HG03469 (cell line): ENCODE measurements at regions not wholly inside any gene's neighbourhood (a gene's known extent, or its start where the extent isn't known, plus 50 kb on each side); places are given as distances from the start of the nearest gene placed in this dataset.
A peak's percentile ranks its signal among the peaks of the same experiment; 100 is the strongest.
"Not testable (repeated sequence)": the region's sequence is repeated elsewhere in the genome, so short reads cannot be mapped to it uniquely, and the experiment has no call there.

Experiments used
- ATAC-seq: cut with Tn5 transposase; IDR thresholded peaks from one replicate; pipeline ENCODE4 v1.9.1; 2021; ENCODE audit warnings: mild to moderate bottlenecking, moderate library complexity, moderate number of reproducible peaks; ENCODE audit not compliant: unreplicated experiment

DNA sequence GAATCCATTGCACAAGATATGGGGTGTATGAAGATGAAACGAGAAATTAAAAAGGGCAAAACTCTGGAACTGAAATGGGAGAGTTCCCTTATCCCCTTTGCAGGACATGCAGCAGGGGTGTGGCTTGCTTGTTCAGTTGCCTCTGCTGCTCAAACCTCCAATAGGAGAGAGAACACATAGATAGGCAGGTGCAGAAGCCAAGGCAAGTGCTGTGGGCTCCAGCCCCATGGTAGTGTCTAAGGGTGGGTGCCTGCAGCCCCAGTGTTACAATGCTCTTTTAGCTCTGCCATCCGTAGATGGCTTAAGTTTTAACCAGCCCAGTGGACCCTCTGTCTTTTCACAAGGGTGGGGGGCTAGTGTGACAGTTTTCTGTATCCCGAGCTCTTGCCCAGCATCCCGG lies 69.7 kb downstream of the CMAS start:
- ATAC-seq: no peak

DNA sequence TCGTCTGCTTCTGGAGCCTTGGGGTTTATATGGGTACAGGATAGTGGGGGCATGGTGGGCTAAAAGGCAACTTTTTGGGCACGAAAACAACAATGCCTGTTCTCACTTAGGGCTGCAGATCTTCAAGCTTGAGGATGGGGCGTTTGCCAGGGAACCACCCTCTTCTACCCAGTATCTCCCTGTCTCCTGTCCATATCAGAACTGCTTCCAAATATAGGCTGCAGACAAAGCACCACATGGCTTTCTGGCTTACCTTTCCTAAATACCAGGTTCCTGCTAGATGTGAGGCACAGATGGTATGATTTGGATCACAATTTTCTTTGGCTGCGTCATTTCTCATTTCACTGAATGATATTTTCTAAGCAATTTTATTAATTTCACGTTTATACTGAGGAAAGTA lies 70.4 kb downstream of the CMAS start:
- no peak for ATAC-seq

DNA sequence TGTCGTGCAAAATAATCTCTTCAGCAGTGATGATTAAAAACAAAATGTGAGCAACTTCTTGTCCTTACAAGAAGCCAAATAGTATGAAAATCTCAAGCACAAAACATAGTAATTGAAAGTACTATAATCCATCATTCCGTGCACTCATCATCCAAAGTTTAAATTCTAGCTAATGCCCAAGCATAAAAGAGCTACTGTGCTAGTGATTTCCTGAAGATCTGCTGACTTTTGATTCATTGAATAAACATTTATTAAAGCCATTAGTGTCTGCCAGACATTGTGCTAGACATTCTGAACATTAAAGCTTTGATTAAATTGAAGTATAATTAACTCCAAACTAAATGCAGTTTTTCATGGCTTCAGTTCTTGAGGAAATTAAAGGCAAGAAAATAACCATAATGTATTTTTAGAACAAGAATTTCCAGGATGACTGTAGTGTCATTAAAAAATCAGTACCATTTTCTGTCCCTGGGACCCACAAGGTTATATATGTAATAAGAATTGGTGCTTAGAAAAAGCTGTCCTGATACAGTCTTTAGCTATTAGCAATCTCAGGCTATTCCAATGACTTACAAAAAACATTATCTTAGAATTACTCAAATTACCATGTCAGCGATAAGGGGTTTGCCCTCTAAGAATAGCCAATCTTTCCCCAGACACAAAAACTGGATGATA lies 71.7 kb downstream of the CMAS start:
- no peak for ATAC-seq

DNA sequence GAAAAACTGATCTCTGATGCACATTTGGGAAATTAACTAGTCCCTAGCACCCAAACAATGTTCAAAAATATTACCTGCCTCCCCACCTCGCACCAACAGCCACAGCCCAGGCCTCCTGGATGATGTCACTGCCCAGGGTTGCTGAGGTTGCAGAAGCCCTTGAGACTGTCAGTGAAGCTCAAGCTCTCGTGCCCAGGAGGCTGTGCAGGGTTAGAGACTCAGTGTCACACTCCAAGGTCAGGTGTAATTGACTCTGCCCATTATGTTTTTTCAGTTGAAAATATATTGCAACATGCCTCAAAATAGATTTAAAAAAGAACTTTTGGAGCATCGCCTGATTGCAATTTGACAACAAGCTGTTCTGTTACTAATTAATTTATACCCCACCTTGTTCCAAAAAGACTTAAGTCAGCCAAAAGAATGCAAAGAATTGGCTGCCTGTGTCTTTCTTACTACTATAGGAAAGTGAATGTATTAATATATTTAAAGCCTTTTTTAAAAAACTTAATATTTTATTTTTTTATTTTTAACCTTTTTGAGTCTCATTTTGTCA lies 72.3 kb downstream of the CMAS start:
- ATAC-seq: no peak

DNA sequence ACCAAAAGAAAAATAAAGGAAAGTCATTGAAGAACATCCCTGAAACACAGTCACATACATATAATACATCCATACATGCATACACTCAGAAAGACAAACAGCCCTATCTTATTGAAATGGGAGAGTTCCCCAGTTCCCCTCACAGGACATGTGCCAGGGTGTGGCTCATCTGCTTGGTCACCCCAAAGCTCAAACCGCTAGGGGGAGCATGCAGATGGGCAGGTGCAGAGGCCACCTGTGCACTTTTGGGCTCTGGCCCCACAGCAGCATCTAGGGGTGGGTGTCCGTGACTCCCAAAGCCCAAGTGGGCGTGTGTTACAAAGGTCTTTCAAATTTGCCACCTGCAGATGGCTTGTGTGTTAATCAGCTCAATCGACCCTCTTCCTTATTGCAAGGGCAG lies 75.2 kb downstream of the CMAS start:
- peak; percentile 52 for ATAC-seq

GRCh38 chr12:22122359-22122758 lies 76.3 kb downstream of the CMAS start:
- ATAC-seq: no peak

- no peak for ATAC-seq
Observed at GRCh38 chr12:22124987-22125386, 79.0 kb downstream of the CMAS start.

DNA sequence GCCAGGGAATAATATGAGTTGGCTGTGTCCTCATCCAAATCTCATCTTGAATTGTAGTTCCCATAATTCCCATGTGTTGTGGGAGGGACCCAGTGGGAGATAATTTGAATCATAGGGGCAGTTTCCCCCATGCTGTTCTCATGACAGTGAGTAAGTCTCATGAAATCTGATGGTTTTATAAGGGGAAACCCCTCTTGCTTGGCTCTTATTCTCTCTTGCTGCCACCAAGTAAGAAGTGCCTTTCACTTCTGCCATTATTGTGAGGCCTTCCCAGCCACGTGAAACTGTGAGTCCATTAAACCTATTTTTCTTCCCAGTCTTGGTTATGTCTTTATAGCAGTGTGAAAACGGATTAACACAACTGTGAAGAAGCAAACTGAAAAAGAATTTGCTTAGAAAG lies 80.1 kb downstream of the CMAS start:
- not testable (repeated sequence) for ATAC-seq

- ATAC-seq: no peak
Observed at GRCh38 chr12:22126758-22127157, 80.7 kb downstream of the CMAS start.

DNA sequence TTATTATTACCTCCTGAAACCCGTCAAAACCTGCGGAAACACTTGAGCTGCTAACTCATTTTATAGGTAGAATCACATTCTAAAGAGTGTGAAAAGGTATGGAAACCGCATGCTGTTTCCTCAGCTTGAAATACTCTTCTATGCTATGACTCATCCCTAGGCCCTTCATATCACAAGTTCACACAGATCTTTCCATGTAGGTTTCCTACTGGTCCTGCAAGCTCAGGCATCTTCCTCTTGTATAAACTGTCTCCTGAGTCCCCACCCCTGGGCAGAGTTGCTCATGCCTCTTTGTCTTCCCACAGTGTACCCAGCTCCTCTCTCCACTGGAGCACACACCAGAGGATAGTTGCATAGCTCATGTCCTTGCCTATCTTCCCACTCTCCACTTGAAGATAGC lies 84.7 kb downstream of the CMAS start:
- no peak for ATAC-seq

DNA sequence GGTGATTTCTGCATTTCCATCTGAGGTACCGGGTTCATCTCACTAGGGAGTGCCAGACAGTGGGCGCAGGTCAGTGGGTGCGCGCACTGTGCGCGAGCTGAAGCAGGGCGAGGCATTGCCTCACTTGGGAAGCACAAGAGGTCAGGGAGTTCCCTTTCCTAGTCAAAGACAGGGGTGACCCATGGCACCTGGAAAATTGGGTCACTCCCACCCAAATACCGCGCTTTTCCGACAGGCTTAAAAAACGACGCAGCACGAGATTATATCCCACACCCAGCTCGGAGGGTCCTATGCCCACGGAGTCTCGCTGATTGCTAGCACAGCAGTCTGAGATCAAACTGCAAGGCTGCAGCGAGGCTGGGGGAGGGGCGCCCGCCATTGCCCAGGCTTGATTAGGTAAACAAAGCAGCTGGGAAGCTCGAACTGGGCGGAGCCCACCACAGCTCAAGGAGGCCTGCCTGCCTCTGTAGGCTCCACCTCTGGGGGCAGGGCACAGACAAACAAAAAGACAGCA lies 90.6 kb downstream of the CMAS start:
- ATAC-seq: not testable (repeated sequence)
